GM12878 (cell line): ENCODE measurements at regions not wholly inside any gene's neighbourhood (a gene's known extent, or its start where the extent isn't known, plus 50 kb on each side); places are given as distances from the start of the nearest gene placed in this dataset.
A peak's percentile ranks its signal among the peaks of the same experiment; 100 is the strongest.

Experiments used
- ATAC-seq: fragments of 200-7000 bp; cut with Tn5 transposase; 3 replicates; pipeline ENCODE4 v1.9.1; 2020; ENCODE audit warnings: mild to moderate bottlenecking, moderate library complexity
- BruUV-seq: library from RNA; stranded (reverse); fragments of 400-500 nt; replicated peaks from 2 replicates; lab custom pipeline; 2021; lab: Mats Ljungman, UMichigan
- CTCF ChIA-PET: fragments of 300-600 bp; sonication (Branson Sonifier 250); formaldehyde crosslinking; extraction: SDS; loops from one replicate; lab custom pipeline; 2021; ENCODE audit warnings: inconsistent platforms; lab: Yijun Ruan, JAX
- POLR2A ChIA-PET: fragments of 350-600 bp; formaldehyde crosslinking; extraction: SDS; loops from one replicate; lab custom pipeline; 2021; ENCODE audit warnings: inconsistent platforms; lab: Charles Lee
- RAD21 ChIA-PET: fragments of 300-600 bp; sonication (Branson Sonifier 250); formaldehyde crosslinking; loops from one replicate; lab custom pipeline; 2023; ENCODE audit warnings: antibody characterized with exemption; ENCODE audit not compliant: unreplicated experiment; lab: Charles Lee
- SMC1A ChIA-PET: fragments of 300-600 bp; sonication (Branson Sonifier 250); formaldehyde crosslinking; loops from one replicate; lab custom pipeline; 2023; ENCODE audit not compliant: unreplicated experiment, uncharacterized antibody; lab: Charles Lee
- DNase-seq: peaks from one replicate; pipeline ENCODE4 v3.0.0-alpha.2; 2011; ENCODE audit warnings: low read depth, low spot score
- FAIRE-seq: peaks from 3 replicates; lab custom pipeline; 2011; peaks lifted over from hg19 to GRCh38; lab: Jason Lieb, UNC
- H2AFZ ChIP-seq: 2 replicates; pipeline ENCODE4 v1.6.0; 2011; ENCODE audit warnings: low read depth, low read length, control low read depth; ENCODE audit not compliant: control insufficient read depth
- H3K27ac ChIP-seq: 2 replicates; pipeline ENCODE4 v1.5.1; 2011; ENCODE audit warnings: control low read depth; ENCODE audit not compliant: control insufficient read depth, insufficient read depth
- H3K27me3 ChIP-seq, 2 experiments: replicated peaks in 1 of 2; 2 replicates each; pipeline versions ENCODE4 v1.6.0 to v1.6.1; 2011; ENCODE audit warnings: low read length in 1 of 2; ENCODE audit not compliant: control insufficient read depth in 2 of 2, insufficient read depth in 2 of 2
- H3K36me3 ChIP-seq, 2 experiments: 2 replicates each; pipeline ENCODE4 v1.5.1; 2011; ENCODE audit warnings: low read length in 1 of 2; ENCODE audit not compliant: control insufficient read depth in 2 of 2, insufficient read depth in 2 of 2
- H3K4me1 ChIP-seq: 2 replicates; pipeline ENCODE4 v1.6.1; 2011; ENCODE audit warnings: mild to moderate bottlenecking, low read length, moderate library complexity, mixed read lengths; ENCODE audit not compliant: control insufficient read depth, insufficient read depth
- H3K4me2 ChIP-seq: 2 replicates; pipeline ENCODE4 v1.6.0; 2011; ENCODE audit warnings: control low read depth; ENCODE audit not compliant: control insufficient read depth, insufficient read depth
- H3K4me3 ChIP-seq: fragments of 200-600 bp; sonication (generic); 2 replicates; pipeline ENCODE4 v1.5.1; 2016
- H3K79me2 ChIP-seq: 2 replicates; pipeline ENCODE4 v1.6.0; 2011; ENCODE audit warnings: low read length; ENCODE audit not compliant: control insufficient read depth, insufficient read depth
- H3K9ac ChIP-seq: 2 replicates; pipeline ENCODE4 v1.8.0; 2011; ENCODE audit warnings: low read length, control low read depth, mixed read lengths; ENCODE audit not compliant: control insufficient read depth, insufficient read depth
- H3K9me3 ChIP-seq: replicated peaks from 3 replicates; pipeline ENCODE4 v1.5.1; 2011; ENCODE audit warnings: mild to moderate bottlenecking, low read length; ENCODE audit not compliant: control insufficient read depth, insufficient read depth
- H4K20me1 ChIP-seq: 2 replicates; pipeline ENCODE4 v1.6.0; 2011; ENCODE audit not compliant: control insufficient read depth, insufficient read depth
- NR2F1 ChIP-seq: fragments of 450-650 bp; conservative IDR thresholded peaks from 2 replicates; pipeline ENCODE4 v1.6.1; 2017; ENCODE audit warnings: mild to moderate bottlenecking
- POLR2AphosphoS5 ChIP-seq: IDR thresholded peaks from 2 replicates; pipeline ENCODE4 v1.6.1; 2011; ENCODE audit warnings: mild to moderate bottlenecking, low read length, inconsistent platforms
- RAD21 ChIP-seq: IDR thresholded peaks from 2 replicates; pipeline ENCODE4 v1.6.1; 2011; ENCODE audit warnings: mild to moderate bottlenecking, low read depth, low read length, moderate library complexity; ENCODE audit not compliant: insufficient read depth
- ZBED1 ChIP-seq: IDR thresholded peaks from 2 replicates; pipeline ENCODE4 v1.6.1; 2016; ENCODE audit warnings: borderline replicate concordance
- WGBS: methylation state at CpG from one replicate; pipeline ENCODE4 v1.1.6; 2016; ENCODE audit warnings: low lambda C conversion rate; ENCODE audit not compliant: insufficient replicate concordance, insufficient coverage; ENCODE audit errors: missing lambda C conversion rate; 5-methylcytosine and 5-hydroxymethylcytosine counted together
- in situ Hi-C: fragments of 300-500 bp; cut with MboI; formaldehyde crosslinking; loops from 9 replicates; pipeline ENCODE4 v1.14.3; 2018; ENCODE audit warnings: mixed read lengths
- intact Hi-C: fragments of 100-400 bp; cut with micrococcal nuclease; formaldehyde crosslinking; loops from one replicate; pipeline ENCODE4 v1.14.2; 2022; ENCODE audit not compliant: unreplicated experiment
- TF ChIP-seq, protein P1 (sequence below): fragments of 450-650 bp; IDR thresholded peaks from 2 replicates; pipeline ENCODE4 v1.6.1; 2016; ENCODE audit warnings: mild to moderate bottlenecking
- TF ChIP-seq, protein P2 (sequence below): fragments of 450-650 bp; formaldehyde crosslinking; IDR thresholded peaks from 2 replicates; pipeline ENCODE4 v1.4.0; 2020; ENCODE audit warnings: mild to moderate bottlenecking, moderate library complexity
- TF ChIP-seq, protein P3 (sequence below), 3 experiments: IDR thresholded peaks in 2 of 3; conservative IDR thresholded peaks in 1 of 3; 2 replicates each; pipeline ENCODE4 v1.5.1; 2011; ENCODE audit warnings: low read depth in 3 of 3, low read length in 3 of 3, mild to moderate bottlenecking in 3 of 3, control low read depth in 2 of 3, moderate library complexity in 2 of 3, inconsistent platforms in 1 of 3, mixed read lengths in 1 of 3; ENCODE audit not compliant: control insufficient read depth in 2 of 3, insufficient read depth in 1 of 3; ENCODE audit errors: extremely low read depth in 1 of 3

DNA sequence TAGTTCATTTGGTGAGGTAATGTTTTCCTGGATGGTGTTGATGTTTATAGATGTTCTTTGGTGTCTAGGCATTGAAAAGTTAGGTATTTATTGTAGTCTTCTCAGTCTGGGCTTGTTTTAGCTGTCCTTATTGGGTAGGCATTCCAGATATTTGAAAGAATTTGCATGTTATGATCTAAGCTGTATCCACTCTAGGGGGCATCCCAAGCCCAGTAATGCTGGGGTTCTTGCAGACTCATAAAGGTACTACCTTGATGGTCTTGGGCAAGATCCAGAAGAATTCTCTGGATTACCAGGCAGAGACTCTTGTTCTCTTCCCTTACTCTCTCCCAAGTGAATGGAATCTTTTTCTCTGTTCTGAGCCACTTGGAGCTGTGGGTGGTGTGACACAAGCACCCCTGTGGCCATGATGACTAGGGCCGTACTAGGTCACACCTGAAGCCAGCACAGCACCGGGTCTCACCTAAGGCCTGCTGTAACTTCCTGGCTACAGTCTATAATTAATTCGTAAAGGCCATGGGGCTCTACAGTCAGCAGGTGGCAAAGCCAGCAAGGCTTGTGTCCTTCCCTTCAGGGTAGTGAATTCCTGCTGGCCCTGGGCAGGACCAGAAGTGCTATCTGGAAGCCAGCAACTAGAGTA is 74.8 kb upstream of the PDE4B start:
- Histone ChIP-seq H2AFZ (no peak overlapping the region), H3K27ac (no peak overlapping the region), H3K27me3 (no peaks in the 10 kb centered on the region), H3K9me3 (no peaks in the 10 kb centered on the region), H4K20me1 (no peaks in the 10 kb centered on the region), H3K79me2 (no peaks in the 10 kb centered on the region), H3K36me3 (no peaks in the 10 kb centered on the region), H3K4me1 (no peaks in the 10 kb centered on the region), H3K9ac (no peak overlapping the region), H3K4me3 (no peak overlapping the region), H3K4me2 (no peak overlapping the region)
- ChIA-PET SMC1A (interaction anchor here (1.3 to 1.5 kb wide), 2 partner anchors 14 to 239 kb away, joined by 3 read pairs; no protein-coding TSS in a partner anchor), POLR2A (no interaction called here), RAD21 (no interaction called here), CTCF (no interaction called here)
- intact Hi-C loops, result loop anchor here (5.0 kb wide), 2 partner anchors 239 to 524 kb away; no protein-coding TSS in a partner anchor
- in situ Hi-C loops, result loop anchor here (25.0 kb wide), 2 partner anchors 519 to 744 kb away; no protein-coding TSS in a partner anchor
- DNase-seq, result no peak
- TF ChIP-seq, protein P1, sequence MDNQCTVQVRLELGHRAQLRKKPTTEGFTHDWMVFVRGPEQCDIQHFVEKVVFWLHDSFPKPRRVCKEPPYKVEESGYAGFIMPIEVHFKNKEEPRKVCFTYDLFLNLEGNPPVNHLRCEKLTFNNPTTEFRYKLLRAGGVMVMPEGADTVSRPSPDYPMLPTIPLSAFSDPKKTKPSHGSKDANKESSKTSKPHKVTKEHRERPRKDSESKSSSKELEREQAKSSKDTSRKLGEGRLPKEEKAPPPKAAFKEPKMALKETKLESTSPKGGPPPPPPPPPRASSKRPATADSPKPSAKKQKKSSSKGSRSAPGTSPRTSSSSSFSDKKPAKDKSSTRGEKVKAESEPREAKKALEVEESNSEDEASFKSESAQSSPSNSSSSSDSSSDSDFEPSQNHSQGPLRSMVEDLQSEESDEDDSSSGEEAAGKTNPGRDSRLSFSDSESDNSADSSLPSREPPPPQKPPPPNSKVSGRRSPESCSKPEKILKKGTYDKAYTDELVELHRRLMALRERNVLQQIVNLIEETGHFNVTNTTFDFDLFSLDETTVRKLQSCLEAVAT, result no peak
- TF ChIP-seq ZBED1, result no peak
- TF ChIP-seq, protein P2, sequence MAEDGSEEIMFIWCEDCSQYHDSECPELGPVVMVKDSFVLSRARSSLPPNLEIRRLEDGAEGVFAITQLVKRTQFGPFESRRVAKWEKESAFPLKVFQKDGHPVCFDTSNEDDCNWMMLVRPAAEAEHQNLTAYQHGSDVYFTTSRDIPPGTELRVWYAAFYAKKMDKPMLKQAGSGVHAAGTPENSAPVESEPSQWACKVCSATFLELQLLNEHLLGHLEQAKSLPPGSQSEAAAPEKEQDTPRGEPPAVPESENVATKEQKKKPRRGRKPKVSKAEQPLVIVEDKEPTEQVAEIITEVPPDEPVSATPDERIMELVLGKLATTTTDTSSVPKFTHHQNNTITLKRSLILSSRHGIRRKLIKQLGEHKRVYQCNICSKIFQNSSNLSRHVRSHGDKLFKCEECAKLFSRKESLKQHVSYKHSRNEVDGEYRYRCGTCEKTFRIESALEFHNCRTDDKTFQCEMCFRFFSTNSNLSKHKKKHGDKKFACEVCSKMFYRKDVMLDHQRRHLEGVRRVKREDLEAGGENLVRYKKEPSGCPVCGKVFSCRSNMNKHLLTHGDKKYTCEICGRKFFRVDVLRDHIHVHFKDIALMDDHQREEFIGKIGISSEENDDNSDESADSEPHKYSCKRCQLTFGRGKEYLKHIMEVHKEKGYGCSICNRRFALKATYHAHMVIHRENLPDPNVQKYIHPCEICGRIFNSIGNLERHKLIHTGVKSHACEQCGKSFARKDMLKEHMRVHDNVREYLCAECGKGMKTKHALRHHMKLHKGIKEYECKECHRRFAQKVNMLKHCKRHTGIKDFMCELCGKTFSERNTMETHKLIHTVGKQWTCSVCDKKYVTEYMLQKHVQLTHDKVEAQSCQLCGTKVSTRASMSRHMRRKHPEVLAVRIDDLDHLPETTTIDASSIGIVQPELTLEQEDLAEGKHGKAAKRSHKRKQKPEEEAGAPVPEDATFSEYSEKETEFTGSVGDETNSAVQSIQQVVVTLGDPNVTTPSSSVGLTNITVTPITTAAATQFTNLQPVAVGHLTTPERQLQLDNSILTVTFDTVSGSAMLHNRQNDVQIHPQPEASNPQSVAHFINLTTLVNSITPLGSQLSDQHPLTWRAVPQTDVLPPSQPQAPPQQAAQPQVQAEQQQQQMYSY, result no peak
- peak; percentile 49 for TF ChIP-seq RAD21
- no peak for TF ChIP-seq NR2F1
- TF ChIP-seq POLR2AphosphoS5, result no peak
- TF ChIP-seq, protein P3, sequence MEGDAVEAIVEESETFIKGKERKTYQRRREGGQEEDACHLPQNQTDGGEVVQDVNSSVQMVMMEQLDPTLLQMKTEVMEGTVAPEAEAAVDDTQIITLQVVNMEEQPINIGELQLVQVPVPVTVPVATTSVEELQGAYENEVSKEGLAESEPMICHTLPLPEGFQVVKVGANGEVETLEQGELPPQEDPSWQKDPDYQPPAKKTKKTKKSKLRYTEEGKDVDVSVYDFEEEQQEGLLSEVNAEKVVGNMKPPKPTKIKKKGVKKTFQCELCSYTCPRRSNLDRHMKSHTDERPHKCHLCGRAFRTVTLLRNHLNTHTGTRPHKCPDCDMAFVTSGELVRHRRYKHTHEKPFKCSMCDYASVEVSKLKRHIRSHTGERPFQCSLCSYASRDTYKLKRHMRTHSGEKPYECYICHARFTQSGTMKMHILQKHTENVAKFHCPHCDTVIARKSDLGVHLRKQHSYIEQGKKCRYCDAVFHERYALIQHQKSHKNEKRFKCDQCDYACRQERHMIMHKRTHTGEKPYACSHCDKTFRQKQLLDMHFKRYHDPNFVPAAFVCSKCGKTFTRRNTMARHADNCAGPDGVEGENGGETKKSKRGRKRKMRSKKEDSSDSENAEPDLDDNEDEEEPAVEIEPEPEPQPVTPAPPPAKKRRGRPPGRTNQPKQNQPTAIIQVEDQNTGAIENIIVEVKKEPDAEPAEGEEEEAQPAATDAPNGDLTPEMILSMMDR (IDR thresholded peaks at IDR 0.05 in 2 of 3, conservative IDR thresholded peaks at IDR 0.05 in 1 of 3; ENCODE audit: control insufficient read depth in 2 of 3, extremely low read depth in 1 of 3, insufficient read depth in 1 of 3, low read depth in 3 of 3, low read length in 3 of 3), result peak in 1 of 3 experiments; percentile 20; a peak in 1 of 6 replicates
- 46% methylated on average over 3 of the region's 3 CpGs for WGBS
- ATAC-seq, result 0 out of 3 replicates have a peak, but pooled peaks have one; percentile 23
- no peak for FAIRE-seq
- BruUV-seq, result no TSS peak
